B cell (primary cell): ENCODE measurements at regions not wholly inside any gene's neighbourhood (a gene's known extent, or its start where the extent isn't known, plus 50 kb on each side); places are given as distances from the start of the nearest gene placed in this dataset.

Experiments
- ATAC-seq: fragments of 200-7000 bp; cut with Tn5 transposase; one replicate; pipeline ENCODE4 v1.10.0; 2021; ENCODE audit warnings: low read depth, mild to moderate bottlenecking, moderate number of reproducible peaks, moderate library complexity
- CTCF ChIA-PET: fragments of 350-600 bp; sonication (Branson Sonifier 250); formaldehyde crosslinking; loops from one replicate; lab custom pipeline; 2021; ENCODE audit warnings: antibody characterized with exemption, inconsistent platforms; lab: Charles Lee
- POLR2A ChIA-PET: fragments of 350-600 bp; sonication (Branson Sonifier 250); formaldehyde crosslinking; loops from one replicate; lab custom pipeline; 2021; ENCODE audit warnings: antibody characterized with exemption; lab: Charles Lee
- DNase-seq: peaks from one replicate; pipeline ENCODE4 v3.0.0; 2013
- H2AFZ ChIP-seq: 2 replicates; pipeline ENCODE4 v1.6.1; 2012; ENCODE audit warnings: mild to moderate bottlenecking, low read depth, low read length; ENCODE audit not compliant: insufficient read depth, poor library complexity, severe bottlenecking
- H3K27ac ChIP-seq, 2 donors: 1 replicate in 1 of 2; 2 replicates in 1 of 2; pipeline ENCODE4 v1.5.1; 2012 to 2013; ENCODE audit warnings: low read length in 2 of 2, mild to moderate bottlenecking in 2 of 2, moderate library complexity in 1 of 2
- H3K27me3 ChIP-seq, 4 experiments: fragments of 200-600 bp in 1 of 4; sonication (generic) in 1 of 4; replicated peaks in 1 of 4; 1 replicate in 2 of 4; 2 replicates in 2 of 4; pipeline versions ENCODE4 v1.6.1 to v1.7.0; 2013 to 2016; ENCODE audit warnings: low read length in 3 of 4, mild to moderate bottlenecking in 2 of 4, mixed read lengths in 1 of 4, moderate library complexity in 1 of 4; ENCODE audit not compliant: insufficient read depth in 4 of 4, control insufficient read depth in 3 of 4; ENCODE audit errors: control extremely low read depth in 1 of 4
- H3K36me3 ChIP-seq, 2 experiments: replicated peaks in 1 of 2; 1 replicate in 1 of 2; 2 replicates in 1 of 2; pipeline versions ENCODE4 v1.6.1 to v1.7.1; 2013; ENCODE audit warnings: low read length in 1 of 2; ENCODE audit not compliant: insufficient read depth in 2 of 2, control insufficient read depth in 1 of 2; ENCODE audit errors: control extremely low read depth in 1 of 2, extremely low read depth in 1 of 2
- H3K4me1 ChIP-seq, 2 donors: fragments of 200-600 bp in 1 of 2; sonication (generic) in 1 of 2; 1 replicate in 1 of 2; 2 replicates in 1 of 2; pipeline versions ENCODE4 v1.5.1 to v1.6.1; 2013 to 2017; ENCODE audit warnings: low read length in 2 of 2; ENCODE audit not compliant: control insufficient read depth in 2 of 2, insufficient read depth in 2 of 2
- H3K4me2 ChIP-seq: replicated peaks from 2 replicates; pipeline ENCODE3; 2012; ENCODE audit warnings: mild to moderate bottlenecking, low read depth, low read length; ENCODE audit not compliant: poor library complexity, severe bottlenecking
- H3K4me3 ChIP-seq, 5 experiments: fragments of 200-600 bp in 1 of 5; sonication (generic) in 1 of 5; 1 replicate in 3 of 5; 2 replicates in 2 of 5; pipeline versions ENCODE4 v1.5.1 to v1.7.0; 2011 to 2016; ENCODE audit warnings: low read length in 4 of 5, mild to moderate bottlenecking in 4 of 5, low read depth in 2 of 5, control low read depth in 1 of 5, moderate library complexity in 1 of 5; ENCODE audit not compliant: insufficient read depth in 1 of 5; ENCODE audit errors: control extremely low read depth in 1 of 5, extremely low read depth in 1 of 5
- H3K79me2 ChIP-seq: fragments of 200-600 bp; sonication (generic); one replicate; pipeline ENCODE4 v1.6.0; 2016; ENCODE audit warnings: low read length; ENCODE audit not compliant: control insufficient read depth, insufficient read depth
- H3K9ac ChIP-seq: fragments of 200-600 bp; sonication (generic); 2 replicates; pipeline ENCODE4 v1.6.1; 2017; ENCODE audit warnings: mild to moderate bottlenecking, low read length, moderate library complexity
- H3K9me3 ChIP-seq, 3 donors: one replicate each; pipeline versions ENCODE4 v1.6.1 to v1.7.1; 2013; ENCODE audit warnings: low read length in 2 of 3; ENCODE audit not compliant: control insufficient read depth in 2 of 3, insufficient read depth in 1 of 3; ENCODE audit errors: control extremely low read depth in 1 of 3
- H4K20me1 ChIP-seq: 2 replicates; pipeline ENCODE4 v1.6.0; 2012; ENCODE audit warnings: mild to moderate bottlenecking, low read length; ENCODE audit not compliant: insufficient read depth, control insufficient read depth, poor library complexity, severe bottlenecking
- H3K27ac Mint-ChIP-seq: one replicate; pipeline ENCODE4 v1.8.0; 2021; ENCODE audit warnings: mixed read lengths
- H3K27me3 Mint-ChIP-seq: one replicate; pipeline ENCODE4 v1.8.0; 2021; ENCODE audit warnings: mixed read lengths
- H3K4me1 Mint-ChIP-seq: one replicate; pipeline ENCODE4 v1.8.0; 2021; ENCODE audit warnings: mixed read lengths
- H3K4me3 Mint-ChIP-seq: one replicate; pipeline ENCODE4 v1.8.0; 2021; ENCODE audit warnings: mixed read lengths
- H3K9me3 Mint-ChIP-seq: one replicate; pipeline ENCODE4 v1.8.0; 2022; ENCODE audit warnings: mixed read lengths; ENCODE audit not compliant: insufficient read depth
- EZH2 ChIP-seq: IDR thresholded peaks from 2 replicates; pipeline ENCODE4 v1.6.1; 2012; ENCODE audit warnings: borderline replicate concordance, low read depth, mild to moderate bottlenecking, moderate library complexity, low read length; ENCODE audit not compliant: insufficient read depth, poor library complexity, severe bottlenecking
- WGBS: methylation state at CpG from one replicate; pipeline ENCODE4 v1.1.5; 2013; ENCODE audit warnings: missing lambda C conversion rate; ENCODE audit not compliant: insufficient coverage; 5-methylcytosine and 5-hydroxymethylcytosine counted together
- intact Hi-C: fragments of 100-400 bp; cut with micrococcal nuclease; formaldehyde crosslinking; loops from one replicate; pipeline ENCODE4 v1.10.0; 2022
- TF ChIP-seq, protein P1 (sequence below): fragments of 200-600 bp; IDR thresholded peaks from one replicate; pipeline ENCODE4 v1.8.0; 2022; ENCODE audit warnings: antibody characterized with exemption, mild to moderate bottlenecking

DNA sequence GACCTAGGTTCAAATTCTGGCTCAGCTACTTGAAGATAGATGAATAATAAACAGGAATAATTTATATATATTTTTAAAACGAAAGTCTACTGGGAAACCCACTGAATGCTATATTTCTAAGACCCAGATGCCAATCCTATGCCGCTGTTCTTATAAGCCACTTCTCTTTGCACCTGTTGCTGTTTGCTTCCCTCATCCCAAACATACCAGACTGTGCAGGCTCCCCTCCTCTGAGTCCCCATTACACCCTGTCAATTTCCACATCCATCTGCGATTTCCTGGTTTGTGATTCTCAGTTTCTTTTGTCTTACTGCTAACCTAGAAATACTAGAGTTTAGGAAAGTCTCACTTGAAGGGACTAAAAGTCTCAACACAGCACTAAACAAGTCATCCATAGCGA lies 92.8 kb upstream of the CAST start:
- ATAC-seq = no peak

GRCh38 chr5:96569770-96570169 lies 92.4 kb upstream of the CAST start:
- H3K27me3 ChIP-seq = peaks cover 0 to 5% (median 0%) of the 10 kb centered on the region in 4 experiments
- H4K20me1 ChIP-seq = no peaks in the 10 kb centered on the region
- H2AFZ ChIP-seq = no peak overlapping the region
- no peak overlapping the region for H3K9ac ChIP-seq
- ChIA-PET POLR2A (no interaction called here), CTCF (no interaction called here)
- DNase-seq (no peak), ATAC-seq (no peak)
- WGBS = 90% methylated on average over 3 of the region's 4 CpGs
- Mint-ChIP-seq H3K27ac (no peak overlapping the region), H3K9me3 (no peaks in the 10 kb centered on the region), H3K4me3 (no peak overlapping the region), H3K4me1 (peaks cover 14% of the 10 kb centered on the region), H3K27me3 (peaks cover 11% of the 10 kb centered on the region)
- no peak overlapping the region for H3K4me3 ChIP-seq
- TF ChIP-seq EZH2 = no peak
- TF ChIP-seq, protein P1, sequence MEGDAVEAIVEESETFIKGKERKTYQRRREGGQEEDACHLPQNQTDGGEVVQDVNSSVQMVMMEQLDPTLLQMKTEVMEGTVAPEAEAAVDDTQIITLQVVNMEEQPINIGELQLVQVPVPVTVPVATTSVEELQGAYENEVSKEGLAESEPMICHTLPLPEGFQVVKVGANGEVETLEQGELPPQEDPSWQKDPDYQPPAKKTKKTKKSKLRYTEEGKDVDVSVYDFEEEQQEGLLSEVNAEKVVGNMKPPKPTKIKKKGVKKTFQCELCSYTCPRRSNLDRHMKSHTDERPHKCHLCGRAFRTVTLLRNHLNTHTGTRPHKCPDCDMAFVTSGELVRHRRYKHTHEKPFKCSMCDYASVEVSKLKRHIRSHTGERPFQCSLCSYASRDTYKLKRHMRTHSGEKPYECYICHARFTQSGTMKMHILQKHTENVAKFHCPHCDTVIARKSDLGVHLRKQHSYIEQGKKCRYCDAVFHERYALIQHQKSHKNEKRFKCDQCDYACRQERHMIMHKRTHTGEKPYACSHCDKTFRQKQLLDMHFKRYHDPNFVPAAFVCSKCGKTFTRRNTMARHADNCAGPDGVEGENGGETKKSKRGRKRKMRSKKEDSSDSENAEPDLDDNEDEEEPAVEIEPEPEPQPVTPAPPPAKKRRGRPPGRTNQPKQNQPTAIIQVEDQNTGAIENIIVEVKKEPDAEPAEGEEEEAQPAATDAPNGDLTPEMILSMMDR = no peak
- intact Hi-C loops = no loop called here
- H3K36me3 ChIP-seq = no peaks in the 10 kb centered on the region
- H3K27ac ChIP-seq = no peak overlapping the region
- H3K79me2 ChIP-seq = no peaks in the 10 kb centered on the region
- peaks cover 5 to 9% of the 10 kb centered on the region in 2 donors for H3K4me1 ChIP-seq
- H3K9me3 ChIP-seq = no peaks in the 10 kb centered on the region
- no peak overlapping the region for H3K4me2 ChIP-seq

More for the DNA sequence above, 92.8 kb upstream of the CAST start:
- H3K27me3 ChIP-seq = peaks cover 0 to 5% (median 0%) of the 10 kb centered on the region in 4 experiments
- intact Hi-C loops = no loop called here
- Mint-ChIP-seq H3K27me3 (peaks cover 11% of the 10 kb centered on the region), H3K27ac (no peak overlapping the region), H3K4me3 (no peak overlapping the region), H3K9me3 (no peaks in the 10 kb centered on the region), H3K4me1 (peaks cover 14% of the 10 kb centered on the region)
- ChIA-PET CTCF (no interaction called here), POLR2A (no interaction called here)
- H3K27ac ChIP-seq = no peak overlapping the region
- H3K79me2 ChIP-seq = no peaks in the 10 kb centered on the region
- H3K9ac ChIP-seq = no peak overlapping the region
- H3K4me3 ChIP-seq = no peak overlapping the region
- TF ChIP-seq, protein P1 = no peak
- no peak for TF ChIP-seq EZH2
- peaks cover 5 to 9% of the 10 kb centered on the region in 2 donors for H3K4me1 ChIP-seq
- no peak overlapping the region for H3K4me2 ChIP-seq
- WGBS = 90% methylated on average over 3 of the region's 4 CpGs
- H2AFZ ChIP-seq = no peak overlapping the region
- H3K36me3 ChIP-seq = no peaks in the 10 kb centered on the region
- H4K20me1 ChIP-seq = no peaks in the 10 kb centered on the region
- H3K9me3 ChIP-seq = no peaks in the 10 kb centered on the region
- DNase-seq = no peak
